ENCODE measurements at regions not wholly inside any gene's neighbourhood (a gene's known extent, or its start where the extent isn't known, plus 50 kb on each side); places are given as distances from the start of the nearest gene placed in this dataset.

- no peak for DNase-seq (ENCODE audit: low read depth, low spot score)
Observed at GRCh38 chr3:82761858-82762257, 1000.4 kb upstream of the GBE1 start.

- no peak for DNase-seq (ENCODE audit: low read depth, low spot score)
Observed at GRCh38 chr3:82745544-82745943, 984.1 kb upstream of the GBE1 start.

GRCh38 chr3:82743196-82743595 is 981.8 kb upstream of the GBE1 start:
- no peak for DNase-seq (ENCODE audit: low read depth, low spot score)

GRCh38 chr3:82741346-82741745 is 979.9 kb upstream of the GBE1 start:
- no peak for DNase-seq (ENCODE audit: low read depth, low spot score)

GRCh38 chr3:82739390-82739789 is 977.9 kb upstream of the GBE1 start:
- no peak for DNase-seq (ENCODE audit: low read depth, low spot score)

GRCh38 chr3:82736696-82737277 is 975.3 kb upstream of the GBE1 start:
- no peak for DNase-seq (ENCODE audit: low read depth, low spot score)

GRCh38 chr3:82715091-82715856 is 953.8 kb upstream of the GBE1 start:
- no peak for DNase-seq (ENCODE audit: low read depth, low spot score)

GRCh38 chr3:82707035-82707434 is 945.6 kb upstream of the GBE1 start:
- DNase-seq (ENCODE audit: low read depth, low spot score), result no peak

- DNase-seq (ENCODE audit: low read depth, low spot score), result no peak
Observed at GRCh38 chr3:82685761-82686160, 924.3 kb upstream of the GBE1 start.

- no peak for DNase-seq (ENCODE audit: low read depth, low spot score)
Observed at GRCh38 chr3:82676356-82677026, 915.0 kb upstream of the GBE1 start.

- DNase-seq (ENCODE audit: low read depth, low spot score), result no peak
Observed at GRCh38 chr3:82672966-82673365, 911.5 kb upstream of the GBE1 start.

GRCh38 chr3:82671466-82671865 is 910.0 kb upstream of the GBE1 start:
- DNase-seq (ENCODE audit: low read depth, low spot score), result no peak

- no peak for DNase-seq (ENCODE audit: low read depth, low spot score)
Observed at GRCh38 chr3:82654708-82655107, 893.3 kb upstream of the GBE1 start.

GRCh38 chr3:82643948-82644347 is 882.5 kb upstream of the GBE1 start:
- no peak for DNase-seq (ENCODE audit: low read depth, low spot score)

- DNase-seq (ENCODE audit: low read depth, low spot score), result no peak
Observed at GRCh38 chr3:82641701-82642100, 880.3 kb upstream of the GBE1 start.

- no peak for DNase-seq (ENCODE audit: low read depth, low spot score)
Observed at GRCh38 chr3:82640254-82640653, 878.8 kb upstream of the GBE1 start.

GRCh38 chr3:82637574-82637973 is 876.1 kb upstream of the GBE1 start:
- DNase-seq (ENCODE audit: low read depth, low spot score), result no peak

- DNase-seq (ENCODE audit: low read depth, low spot score), result no peak
Observed at GRCh38 chr3:82636177-82636576, 874.7 kb upstream of the GBE1 start.

GRCh38 chr3:82633319-82633718 is 871.9 kb upstream of the GBE1 start:
- DNase-seq (ENCODE audit: low read depth, low spot score), result no peak

GRCh38 chr3:82629937-82630336 is 868.5 kb upstream of the GBE1 start:
- DNase-seq (ENCODE audit: low read depth, low spot score), result no peak

- no peak for DNase-seq (ENCODE audit: low read depth, low spot score)
Observed at GRCh38 chr3:82628385-82629014, 867.1 kb upstream of the GBE1 start.

GRCh38 chr3:82627733-82628132 is 866.3 kb upstream of the GBE1 start:
- DNase-seq (ENCODE audit: low read depth, low spot score), result no peak

Data from brain pericyte (primary cell).